ENCODE measurements at regions not wholly inside any gene's neighbourhood (a gene's known extent, or its start where the extent isn't known, plus 50 kb on each side); places are given as distances from the start of the nearest gene placed in this dataset.

DNA sequence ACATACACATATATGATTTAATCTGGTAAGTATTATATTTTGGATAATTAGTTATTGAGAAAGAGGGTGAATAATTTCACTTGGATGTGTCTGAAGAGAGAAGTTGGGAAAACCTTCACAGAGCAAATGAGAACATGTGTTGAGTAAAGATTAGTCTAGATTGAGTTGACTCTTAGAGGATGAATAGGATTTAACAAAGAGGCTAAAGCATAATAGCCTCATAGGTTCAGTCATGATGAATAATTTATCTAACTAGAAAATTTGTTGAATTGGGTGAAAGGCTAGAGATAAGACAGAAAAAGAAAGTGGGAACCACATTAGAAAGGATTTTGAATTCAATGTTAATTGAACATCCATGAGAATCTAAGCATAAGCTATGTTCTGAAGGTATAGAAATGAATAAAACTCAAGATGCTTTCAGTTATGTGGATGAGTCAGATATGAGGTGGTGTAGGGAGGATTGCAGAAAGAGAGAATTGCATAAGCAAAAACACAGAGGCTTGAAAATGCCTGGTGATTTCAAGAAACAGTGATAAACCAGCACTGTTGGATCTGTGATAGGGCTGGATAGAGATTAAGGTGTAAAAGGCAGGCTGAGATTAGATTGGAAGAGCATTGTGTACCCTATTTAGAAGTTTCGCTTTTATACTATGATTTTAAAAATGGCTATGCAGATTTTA lies 207.6 kb upstream of the NR3C2 start:
- TF ChIP-seq, protein P1, sequence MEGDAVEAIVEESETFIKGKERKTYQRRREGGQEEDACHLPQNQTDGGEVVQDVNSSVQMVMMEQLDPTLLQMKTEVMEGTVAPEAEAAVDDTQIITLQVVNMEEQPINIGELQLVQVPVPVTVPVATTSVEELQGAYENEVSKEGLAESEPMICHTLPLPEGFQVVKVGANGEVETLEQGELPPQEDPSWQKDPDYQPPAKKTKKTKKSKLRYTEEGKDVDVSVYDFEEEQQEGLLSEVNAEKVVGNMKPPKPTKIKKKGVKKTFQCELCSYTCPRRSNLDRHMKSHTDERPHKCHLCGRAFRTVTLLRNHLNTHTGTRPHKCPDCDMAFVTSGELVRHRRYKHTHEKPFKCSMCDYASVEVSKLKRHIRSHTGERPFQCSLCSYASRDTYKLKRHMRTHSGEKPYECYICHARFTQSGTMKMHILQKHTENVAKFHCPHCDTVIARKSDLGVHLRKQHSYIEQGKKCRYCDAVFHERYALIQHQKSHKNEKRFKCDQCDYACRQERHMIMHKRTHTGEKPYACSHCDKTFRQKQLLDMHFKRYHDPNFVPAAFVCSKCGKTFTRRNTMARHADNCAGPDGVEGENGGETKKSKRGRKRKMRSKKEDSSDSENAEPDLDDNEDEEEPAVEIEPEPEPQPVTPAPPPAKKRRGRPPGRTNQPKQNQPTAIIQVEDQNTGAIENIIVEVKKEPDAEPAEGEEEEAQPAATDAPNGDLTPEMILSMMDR (IDR thresholded peaks at IDR 0.05) = no peak
- TF ChIP-seq POLR2A (IDR thresholded peaks at IDR 0.05; ENCODE audit: low read length) (no peak), EP300 (IDR thresholded peaks at IDR 0.05) (no peak), RAD21 (conservative IDR thresholded peaks at IDR 0.05 in 1 of 2, IDR thresholded peaks at IDR 0.05 in 1 of 2) (no peak), CBX8 (IDR thresholded peaks at IDR 0.05) (no peak), HMGXB4 (CRISPR knock-in tag; IDR thresholded peaks at IDR 0.05; ENCODE audit: borderline replicate concordance) (no peak), RCOR1 (IDR thresholded peaks at IDR 0.05; ENCODE audit: low read depth, low read length) (no peak), SMC3 (IDR thresholded peaks at IDR 0.05) (no peak), FOSL2 (IDR thresholded peaks at IDR 0.05) (no peak), FOSL2 (CRISPR knock-in tag; IDR thresholded peaks at IDR 0.05) (no peak), RNF2 (IDR thresholded peaks at IDR 0.05; ENCODE audit: borderline replicate concordance, low read depth) (no peak), NR3C1 (IDR thresholded peaks at IDR 0.05) (no peak)
- TF ChIP-seq, protein P2, sequence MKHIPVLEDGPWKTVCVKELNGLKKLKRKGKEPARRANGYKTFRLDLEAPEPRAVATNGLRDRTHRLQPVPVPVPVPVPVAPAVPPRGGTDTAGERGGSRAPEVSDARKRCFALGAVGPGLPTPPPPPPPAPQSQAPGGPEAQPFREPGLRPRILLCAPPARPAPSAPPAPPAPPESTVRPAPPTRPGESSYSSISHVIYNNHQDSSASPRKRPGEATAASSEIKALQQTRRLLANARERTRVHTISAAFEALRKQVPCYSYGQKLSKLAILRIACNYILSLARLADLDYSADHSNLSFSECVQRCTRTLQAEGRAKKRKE (CRISPR knock-in tag; IDR thresholded peaks at IDR 0.05; ENCODE audit: low read depth) = no peak
- TF ChIP-seq, protein P3, sequence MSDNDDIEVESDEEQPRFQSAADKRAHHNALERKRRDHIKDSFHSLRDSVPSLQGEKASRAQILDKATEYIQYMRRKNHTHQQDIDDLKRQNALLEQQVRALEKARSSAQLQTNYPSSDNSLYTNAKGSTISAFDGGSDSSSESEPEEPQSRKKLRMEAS (IDR thresholded peaks at IDR 0.05) = no peak
